ENCODE measurements at regions not wholly inside any gene's neighbourhood (a gene's known extent, or its start where the extent isn't known, plus 50 kb on each side); places are given as distances from the start of the nearest gene placed in this dataset.

- H3K79me2 ChIP-seq (ENCODE audit: insufficient read depth, low read depth, low read length), result no peaks in the 10 kb centered on the region
- no peaks in the 10 kb centered on the region for H3K4me1 ChIP-seq (ENCODE audit: insufficient read depth, low read length, poor library complexity, severe bottlenecking)
- no peak overlapping the region for H3K4me2 ChIP-seq (ENCODE audit: low read length)
- no peaks in the 10 kb centered on the region for H3K36me3 ChIP-seq (ENCODE audit: insufficient read depth, low read length)
- TF ChIP-seq EZH2phosphoT487 (IDR thresholded peaks at IDR 0.05; ENCODE audit: borderline replicate concordance, low read depth, low read length), result no peak
- no peaks in the 10 kb centered on the region for H3K9me3 ChIP-seq (ENCODE audit: low read length)
- intact Hi-C loops (cut with micrococcal nuclease; ENCODE audit: unreplicated experiment), result no loop called here
- no peak for DNase-seq (ENCODE audit: low spot score)
- H4K20me1 ChIP-seq (ENCODE audit: insufficient read depth, low read length), result no peaks in the 10 kb centered on the region
- H3K9me2 ChIP-seq (ENCODE audit: insufficient read depth, low read length), result no peaks in the 10 kb centered on the region
- H3K4me3 ChIP-seq (ENCODE audit: low read depth, low read length, poor library complexity, severe bottlenecking), result no peak overlapping the region
- BruUV-seq (replicated peaks), result no TSS peak
- ChIA-PET CTCF (ENCODE audit: unreplicated experiment) (no interaction called here), POLR2A (interaction anchor here (0.7 kb wide), 1 partner anchor 74 kb away, joined by 5 read pairs; no protein-coding TSS in a partner anchor)
- H2AFZ ChIP-seq (ENCODE audit: low read length), result no peak overlapping the region
- no peak overlapping the region for H3K27ac ChIP-seq (ENCODE audit: low read depth, low read length, poor library complexity, severe bottlenecking)
These were observed 685.0 kb upstream of the EPHA5 start for GRCh38 chr4:66355328-66355727.

DNA sequence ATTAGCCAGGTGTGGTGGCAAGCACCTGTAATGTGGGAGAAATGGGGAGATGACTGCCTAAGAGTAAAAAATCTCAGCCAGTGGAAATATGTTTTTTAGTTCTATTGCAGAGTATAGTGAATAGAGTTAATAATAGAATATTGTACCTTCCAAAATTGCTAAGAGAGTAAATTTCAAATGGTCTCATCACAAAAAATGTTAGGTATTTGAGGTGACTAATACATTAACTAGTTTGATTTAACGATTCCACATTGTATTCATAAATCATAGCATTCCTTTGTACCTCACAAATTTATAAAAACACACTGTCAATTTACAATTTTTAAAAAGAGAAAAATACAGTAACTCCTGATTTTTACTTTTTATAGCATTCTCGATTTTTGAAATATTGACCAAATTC is 681.5 kb upstream of the EPHA5 start:
- DNase-seq (ENCODE audit: low spot score), result no peak
- H3K79me2 ChIP-seq (ENCODE audit: insufficient read depth, low read depth, low read length), result no peaks in the 10 kb centered on the region
- 0 out of 2 replicates have a peak, but pooled peaks cover 6% of the 10 kb centered on the region for H3K9me3 ChIP-seq (ENCODE audit: low read length)
- CTCF ChIA-PET (ENCODE audit: unreplicated experiment), result no interaction called here
- H4K20me1 ChIP-seq (ENCODE audit: insufficient read depth, low read length), result no peaks in the 10 kb centered on the region
- no peak overlapping the region for H3K4me2 ChIP-seq (ENCODE audit: low read length)
- no peak overlapping the region for H2AFZ ChIP-seq (ENCODE audit: low read length)
- BruUV-seq (replicated peaks), result no TSS peak
- no peak for TF ChIP-seq EZH2phosphoT487 (IDR thresholded peaks at IDR 0.05; ENCODE audit: borderline replicate concordance, low read depth, low read length)
- TF ChIP-seq CTCF (conservative IDR thresholded peaks at IDR 0.05; ENCODE audit: low read length), result no peak
- no peaks in the 10 kb centered on the region for H3K9me2 ChIP-seq (ENCODE audit: insufficient read depth, low read length)
- no peak overlapping the region for H3K4me3 ChIP-seq (ENCODE audit: low read depth, low read length, poor library complexity, severe bottlenecking)
- POLR2A ChIA-PET, result no interaction called here
- intact Hi-C loops (cut with micrococcal nuclease; ENCODE audit: unreplicated experiment), result no loop called here
- no peak overlapping the region for H3K27ac ChIP-seq (ENCODE audit: low read depth, low read length, poor library complexity, severe bottlenecking)
- H3K4me1 ChIP-seq (ENCODE audit: insufficient read depth, low read length, poor library complexity, severe bottlenecking), result no peaks in the 10 kb centered on the region
- no peaks in the 10 kb centered on the region for H3K36me3 ChIP-seq (ENCODE audit: insufficient read depth, low read length)

- H3K79me2 ChIP-seq (ENCODE audit: insufficient read depth, low read depth, low read length), result no peaks in the 10 kb centered on the region
- H2AFZ ChIP-seq (ENCODE audit: low read length), result no peak overlapping the region
- no peaks in the 10 kb centered on the region for H4K20me1 ChIP-seq (ENCODE audit: insufficient read depth, low read length)
- H3K4me3 ChIP-seq (ENCODE audit: low read depth, low read length, poor library complexity, severe bottlenecking), result no peak overlapping the region
- H3K36me3 ChIP-seq (ENCODE audit: insufficient read depth, low read length), result no peaks in the 10 kb centered on the region
- H3K4me2 ChIP-seq (ENCODE audit: low read length), result no peak overlapping the region
- no peak for DNase-seq (ENCODE audit: low spot score)
- no peak overlapping the region for H3K27ac ChIP-seq (ENCODE audit: low read depth, low read length, poor library complexity, severe bottlenecking)
- no peaks in the 10 kb centered on the region for H3K4me1 ChIP-seq (ENCODE audit: insufficient read depth, low read length, poor library complexity, severe bottlenecking)
- TF ChIP-seq CTCF (conservative IDR thresholded peaks at IDR 0.05; ENCODE audit: low read length) (no peak), EZH2phosphoT487 (IDR thresholded peaks at IDR 0.05; ENCODE audit: borderline replicate concordance, low read depth, low read length) (no peak)
- POLR2A ChIA-PET, result no interaction called here
- CTCF ChIA-PET (ENCODE audit: unreplicated experiment), result no interaction called here
- BruUV-seq (replicated peaks), result no TSS peak
- intact Hi-C loops (cut with micrococcal nuclease; ENCODE audit: unreplicated experiment), result no loop called here
- no peaks in the 10 kb centered on the region for H3K9me3 ChIP-seq (ENCODE audit: low read length)
- no peaks in the 10 kb centered on the region for H3K9me2 ChIP-seq (ENCODE audit: insufficient read depth, low read length)
These were observed 670.1 kb upstream of the EPHA5 start for GRCh38 chr4:66340286-66340893.

All from OCI-LY7 (cell line).